HFFc6 (cell line): ENCODE measurements at regions not wholly inside any gene's neighbourhood (a gene's known extent, or its start where the extent isn't known, plus 50 kb on each side); places are given as distances from the start of the nearest gene placed in this dataset.

Source experiments
- DNase-seq: peaks from one replicate; pipeline ENCODE4 v3.0.0-alpha.2; 2018
- H3K27ac Mint-ChIP-seq: 2 replicates; pipeline ENCODE4 v1.8.0; 2020; ENCODE audit warnings: mild to moderate bottlenecking, mixed read lengths
- H3K27me3 Mint-ChIP-seq: 2 replicates; pipeline ENCODE4 v1.8.0; 2021; ENCODE audit warnings: mild to moderate bottlenecking, moderate library complexity, mixed read lengths; ENCODE audit not compliant: insufficient read depth
- H3K36me3 Mint-ChIP-seq: 2 replicates; pipeline ENCODE4 v1.8.0; 2021; ENCODE audit warnings: low read depth, mixed read lengths
- H3K4me1 Mint-ChIP-seq: 2 replicates; pipeline ENCODE4 v1.8.0; 2020; ENCODE audit warnings: low read depth, mixed read lengths
- H3K4me3 Mint-ChIP-seq: 2 replicates; pipeline ENCODE4 v1.8.0; 2020; ENCODE audit warnings: mild to moderate bottlenecking, moderate library complexity, mixed read lengths
- H3K9me3 Mint-ChIP-seq: 2 replicates; pipeline ENCODE4 v1.8.0; 2020; ENCODE audit warnings: mild to moderate bottlenecking, mixed read lengths
- TF ChIP-seq, protein P1 (sequence below): fragments of 200-600 bp; sonication (generic); IDR thresholded peaks from 2 replicates; pipeline ENCODE4 v1.5.0; 2021; ENCODE audit warnings: antibody characterized with exemption, mild to moderate bottlenecking

DNA sequence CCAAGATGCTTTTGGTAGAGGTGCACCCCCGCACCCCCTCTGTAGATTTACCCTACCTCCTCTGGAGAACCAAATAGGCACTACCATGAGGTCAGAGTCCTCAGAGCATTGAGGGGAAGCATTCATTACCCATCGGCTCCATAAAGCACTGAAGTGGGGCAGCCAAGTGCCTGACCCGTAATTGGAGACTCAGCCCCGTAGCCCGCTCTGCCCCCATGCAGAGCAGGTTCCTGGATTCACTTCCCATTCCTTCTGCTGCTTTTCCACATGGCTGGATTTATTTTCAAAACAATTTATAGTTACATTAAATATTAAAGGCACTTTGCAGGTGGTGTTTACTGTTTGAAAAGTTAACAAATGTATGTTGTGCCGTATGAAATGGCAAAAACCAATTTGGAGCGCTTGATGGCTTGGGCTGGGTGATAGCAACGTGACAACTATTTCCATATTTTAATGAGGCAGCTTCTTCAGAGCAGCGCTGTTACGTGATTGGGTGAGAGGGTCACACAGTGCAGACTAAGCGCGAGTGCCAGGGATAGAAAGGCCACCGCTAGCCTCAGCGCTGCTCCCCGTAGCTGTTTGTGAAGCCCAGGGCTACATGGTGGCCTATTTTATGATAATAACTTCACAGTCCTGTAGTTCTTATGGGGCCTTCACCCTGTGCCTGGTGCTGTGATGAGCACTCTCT, 373.8 kb upstream of the PROK2 start:
- peaks cover 35% of the 10 kb centered on the region for H3K4me1 Mint-ChIP-seq

DNA sequence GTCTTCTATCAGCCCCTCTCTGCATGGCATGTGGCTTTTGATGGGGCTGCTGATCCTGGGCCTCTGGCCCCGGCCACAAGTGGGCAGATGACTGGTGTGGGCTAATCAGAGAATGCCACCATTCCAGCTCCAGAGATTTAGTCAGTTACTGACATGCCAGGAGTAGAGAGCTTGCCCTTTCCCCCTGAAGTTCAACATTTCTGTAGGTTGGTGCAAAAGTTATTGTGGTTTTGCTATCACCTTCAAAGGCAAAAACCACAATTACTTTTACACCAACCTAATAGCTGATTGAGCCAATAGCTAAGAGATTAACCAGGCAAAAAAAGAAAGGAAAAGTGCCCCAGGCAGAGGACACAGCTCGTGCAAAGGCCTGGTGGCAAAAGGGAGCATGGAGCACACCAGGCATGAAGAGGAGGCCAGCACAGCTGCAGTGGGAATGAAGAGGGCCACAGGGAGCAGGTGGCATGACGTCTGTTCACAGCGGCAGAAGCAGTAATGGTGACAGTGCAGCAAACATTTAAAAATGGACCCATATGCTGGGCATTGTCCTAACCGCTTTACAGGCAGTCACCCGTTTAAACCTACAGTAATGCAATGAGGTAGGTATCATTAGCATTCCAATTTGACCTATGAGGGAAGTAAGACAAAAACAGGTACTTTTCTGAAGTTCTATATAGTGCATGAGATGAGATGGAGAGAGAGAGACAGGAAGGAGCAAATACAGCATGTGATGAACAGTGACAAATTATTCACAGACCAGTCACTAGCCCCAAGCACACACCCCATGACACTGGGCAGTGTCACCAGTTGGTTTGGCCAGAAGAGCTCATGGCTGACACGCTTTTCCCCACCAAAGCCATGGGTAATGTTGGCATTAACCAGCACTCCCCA, 373.0 kb upstream of the PROK2 start:
- no peak for DNase-seq
- H3K36me3 Mint-ChIP-seq = no peaks in the 10 kb centered on the region
- peaks cover 5% of the 10 kb centered on the region for H3K27me3 Mint-ChIP-seq
- no peak overlapping the region for H3K4me3 Mint-ChIP-seq
- H3K4me1 Mint-ChIP-seq = peaks cover 38% of the 10 kb centered on the region
- TF ChIP-seq, protein P1, sequence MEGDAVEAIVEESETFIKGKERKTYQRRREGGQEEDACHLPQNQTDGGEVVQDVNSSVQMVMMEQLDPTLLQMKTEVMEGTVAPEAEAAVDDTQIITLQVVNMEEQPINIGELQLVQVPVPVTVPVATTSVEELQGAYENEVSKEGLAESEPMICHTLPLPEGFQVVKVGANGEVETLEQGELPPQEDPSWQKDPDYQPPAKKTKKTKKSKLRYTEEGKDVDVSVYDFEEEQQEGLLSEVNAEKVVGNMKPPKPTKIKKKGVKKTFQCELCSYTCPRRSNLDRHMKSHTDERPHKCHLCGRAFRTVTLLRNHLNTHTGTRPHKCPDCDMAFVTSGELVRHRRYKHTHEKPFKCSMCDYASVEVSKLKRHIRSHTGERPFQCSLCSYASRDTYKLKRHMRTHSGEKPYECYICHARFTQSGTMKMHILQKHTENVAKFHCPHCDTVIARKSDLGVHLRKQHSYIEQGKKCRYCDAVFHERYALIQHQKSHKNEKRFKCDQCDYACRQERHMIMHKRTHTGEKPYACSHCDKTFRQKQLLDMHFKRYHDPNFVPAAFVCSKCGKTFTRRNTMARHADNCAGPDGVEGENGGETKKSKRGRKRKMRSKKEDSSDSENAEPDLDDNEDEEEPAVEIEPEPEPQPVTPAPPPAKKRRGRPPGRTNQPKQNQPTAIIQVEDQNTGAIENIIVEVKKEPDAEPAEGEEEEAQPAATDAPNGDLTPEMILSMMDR = no peak
- H3K27ac Mint-ChIP-seq = no peak overlapping the region
- no peaks in the 10 kb centered on the region for H3K9me3 Mint-ChIP-seq

More for the DNA sequence above, 373.8 kb upstream of the PROK2 start:
- no peak overlapping the region for H3K27ac Mint-ChIP-seq
- peaks cover 5% of the 10 kb centered on the region for H3K27me3 Mint-ChIP-seq
- H3K4me3 Mint-ChIP-seq = no peak overlapping the region
- no peaks in the 10 kb centered on the region for H3K36me3 Mint-ChIP-seq
- no peaks in the 10 kb centered on the region for H3K9me3 Mint-ChIP-seq
- TF ChIP-seq, protein P1 = no peak
- DNase-seq = no peak

DNA sequence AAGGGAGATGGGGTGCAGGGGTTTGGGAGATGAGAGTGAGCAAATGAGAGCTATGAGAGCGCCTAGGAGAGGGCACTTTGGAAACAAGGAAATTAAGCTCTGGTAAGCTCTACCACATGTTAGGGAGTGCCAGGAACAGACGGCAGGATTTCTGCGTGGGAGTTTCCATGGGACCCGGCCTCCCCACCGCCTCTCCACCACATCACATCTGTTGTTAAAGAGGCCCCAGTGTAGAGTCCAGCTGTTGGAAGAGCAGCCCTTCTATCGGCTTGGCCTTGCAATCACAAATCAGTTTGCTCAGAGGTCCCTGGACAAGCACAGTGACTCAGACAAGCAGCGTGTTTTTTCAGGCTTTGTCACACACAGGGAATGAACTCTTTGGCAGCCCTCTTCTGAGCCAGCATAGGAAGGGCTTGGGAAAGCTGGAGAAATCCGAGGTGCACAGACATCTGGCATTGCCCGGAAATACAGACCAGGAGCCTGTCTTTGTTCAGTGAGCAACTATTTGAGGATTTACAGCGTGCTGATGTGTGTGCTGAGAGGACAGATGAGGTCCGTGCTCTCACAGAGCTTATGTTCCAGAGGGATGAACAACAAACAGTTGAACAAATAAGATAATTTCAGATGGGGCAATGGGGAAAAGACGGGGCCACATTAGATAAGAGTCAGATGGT, 370.6 kb upstream of the PROK2 start:
- Mint-ChIP-seq H3K36me3 (no peaks in the 10 kb centered on the region), H3K4me3 (peak overlapping the region; percentile 66)
- TF ChIP-seq, protein P1 = no peak

GRCh38 chr3:72154391-72155335, 369.7 kb upstream of the PROK2 start:
- Mint-ChIP-seq H3K9me3 (no peaks in the 10 kb centered on the region), H3K4me1 (peaks cover 35% of the 10 kb centered on the region), H3K4me3 (no peak overlapping the region), H3K36me3 (no peaks in the 10 kb centered on the region), H3K27me3 (peaks cover 4% of the 10 kb centered on the region), H3K27ac (peak overlapping the region; percentile 85)
- TF ChIP-seq, protein P1 = no peak
- no peak for DNase-seq

More for the DNA sequence above, 370.6 kb upstream of the PROK2 start:
- Mint-ChIP-seq H3K9me3 (no peaks in the 10 kb centered on the region), H3K27ac (peak overlapping the region; percentile 85), H3K4me1 (peaks cover 35% of the 10 kb centered on the region), H3K27me3 (peaks cover 3% of the 10 kb centered on the region)
- peak; percentile 97 for DNase-seq
